SK-MEL-5 (cell line): ENCODE measurements at regions not wholly inside any gene's neighbourhood (a gene's known extent, or its start where the extent isn't known, plus 50 kb on each side); places are given as distances from the start of the nearest gene placed in this dataset.

ENCODE experiments used
- DNase-seq: peaks from one replicate; pipeline ENCODE4 v3.0.0-alpha.2; 2016; ENCODE audit warnings: low read depth, low spot score
- in situ Hi-C: cut with HindIII; loops from 2 replicates; pipeline ENCODE4 v1.10.0; 2016; ENCODE audit warnings: low sequenced_read_pairs, high pct_unique_total_duplicates, low pct_unique_long_range_greater_than_20kb

GRCh38 chr15:87419344-87419743 lies 837.2 kb downstream of the NTRK3 start:
- no peak for DNase-seq
- in situ Hi-C loops = no loop called here

- in situ Hi-C loops = no loop called here
- DNase-seq = peak; percentile 37
Measured at GRCh38 chr15:87416591-87417257, 839.8 kb downstream of the NTRK3 start.

GRCh38 chr15:87408902-87409301 lies 847.6 kb downstream of the NTRK3 start:
- no peak for DNase-seq
- in situ Hi-C loops = no loop called here

GRCh38 chr15:87403973-87404372 lies 852.6 kb downstream of the NTRK3 start:
- no peak for DNase-seq
- in situ Hi-C loops = no loop called here

- DNase-seq = no peak
- in situ Hi-C loops = no loop called here
Measured at GRCh38 chr15:87401973-87402372, 854.6 kb downstream of the NTRK3 start.

GRCh38 chr15:87394676-87395075 lies 861.9 kb downstream of the NTRK3 start:
- in situ Hi-C loops = no loop called here
- DNase-seq = no peak

GRCh38 chr15:87387766-87388165 lies 868.8 kb downstream of the NTRK3 start:
- in situ Hi-C loops = no loop called here
- DNase-seq = no peak

- no peak for DNase-seq
- in situ Hi-C loops = no loop called here
Measured at GRCh38 chr15:87374339-87374738, 882.2 kb downstream of the NTRK3 start.

- no peak for DNase-seq
- in situ Hi-C loops = no loop called here
Measured at GRCh38 chr15:87369269-87369668, 887.3 kb downstream of the NTRK3 start.

GRCh38 chr15:87368511-87368910 lies 888.0 kb downstream of the NTRK3 start:
- no peak for DNase-seq
- in situ Hi-C loops = no loop called here

- DNase-seq = no peak
- in situ Hi-C loops = no loop called here
Measured at GRCh38 chr15:87365186-87365585, 891.4 kb downstream of the NTRK3 start.

- DNase-seq = no peak
- in situ Hi-C loops = no loop called here
Measured at GRCh38 chr15:87362531-87362930, 894.0 kb downstream of the NTRK3 start.

- in situ Hi-C loops = no loop called here
- DNase-seq = no peak
Measured at GRCh38 chr15:87357637-87358313, 898.8 kb downstream of the NTRK3 start.

GRCh38 chr15:87355946-87356345 lies 900.6 kb downstream of the NTRK3 start:
- no peak for DNase-seq
- in situ Hi-C loops = no loop called here

GRCh38 chr15:87354661-87355410 lies 901.7 kb downstream of the NTRK3 start:
- in situ Hi-C loops = no loop called here
- no peak for DNase-seq

- in situ Hi-C loops = no loop called here
- no peak for DNase-seq
Measured at GRCh38 chr15:87349181-87349580, 907.4 kb downstream of the NTRK3 start.

GRCh38 chr15:87348746-87349145 lies 907.8 kb downstream of the NTRK3 start:
- no peak for DNase-seq

GRCh38 chr15:87347806-87348515 lies 908.6 kb downstream of the NTRK3 start:
- no peak for DNase-seq
- in situ Hi-C loops = no loop called here

More at GRCh38 chr15:87348746-87349145, 907.8 kb downstream of the NTRK3 start:
- in situ Hi-C loops = no loop called here
